A673 (cell line): ENCODE measurements at regions not wholly inside any gene's neighbourhood (a gene's known extent, or its start where the extent isn't known, plus 50 kb on each side); places are given as distances from the start of the nearest gene placed in this dataset.

Experiments used
- BruUV-seq: library from RNA; stranded (reverse); fragments of 400-500 nt; replicated peaks from 2 replicates; lab custom pipeline; 2021; lab: Mats Ljungman, UMichigan
- CTCF ChIA-PET: fragments of 300-600 bp; sonication (Branson Sonifier 250); formaldehyde crosslinking; loops from one replicate; lab custom pipeline; 2022; ENCODE audit warnings: antibody characterized with exemption; lab: Charles Lee
- POLR2A ChIA-PET: fragments of 300-600 bp; sonication (Branson Sonifier 250); formaldehyde crosslinking; loops from one replicate; lab custom pipeline; 2022; ENCODE audit warnings: antibody characterized with exemption; ENCODE audit not compliant: low non-redundant PET; lab: Charles Lee
- DNase-seq: peaks from one replicate; pipeline ENCODE4 v3.0.0-alpha.2; 2015; ENCODE audit warnings: low spot score
- H3K27ac ChIP-seq: fragments of 200-600 bp; sonication (generic); 2 replicates; pipeline ENCODE4 v1.5.1; 2016; ENCODE audit warnings: mixed run types, low read depth, mild to moderate bottlenecking, mixed read lengths, antibody characterized with exemption, low read length; ENCODE audit not compliant: poor library complexity, severe bottlenecking
- H3K27me3 ChIP-seq: fragments of 200-600 bp; sonication (generic); replicated peaks from 2 replicates; pipeline ENCODE4 v1.6.1; 2017; ENCODE audit warnings: mixed run types, low read depth, mild to moderate bottlenecking, mixed read lengths, antibody characterized with exemption, low read length; ENCODE audit not compliant: insufficient read depth, poor library complexity
- H3K36me3 ChIP-seq: fragments of 200-600 bp; sonication (generic); 2 replicates; pipeline ENCODE4 v1.6.1; 2016; ENCODE audit warnings: mixed run types, mild to moderate bottlenecking, mixed read lengths, antibody characterized with exemption, low read length; ENCODE audit not compliant: insufficient read depth, poor library complexity, severe bottlenecking
- H3K4me1 ChIP-seq: fragments of 200-600 bp; sonication (generic); 2 replicates; pipeline ENCODE4 v1.6.1; 2017; ENCODE audit warnings: mixed run types, mild to moderate bottlenecking, mixed read lengths, antibody characterized with exemption, low read length; ENCODE audit not compliant: insufficient read depth, poor library complexity, severe bottlenecking
- H3K4me3 ChIP-seq: fragments of 200-600 bp; sonication (generic); 2 replicates; pipeline ENCODE4 v1.5.1; 2016; ENCODE audit warnings: low read depth, mixed run types, mild to moderate bottlenecking, mixed read lengths, low read length; ENCODE audit not compliant: poor library complexity, severe bottlenecking
- H3K9me3 ChIP-seq: fragments of 200-600 bp; sonication (generic); 2 replicates; pipeline ENCODE4 v1.6.1; 2016; ENCODE audit warnings: mixed run types, low read depth, mild to moderate bottlenecking, mixed read lengths, antibody characterized with exemption, low read length; ENCODE audit not compliant: poor library complexity, severe bottlenecking
- EZH2 ChIP-seq: fragments of 200-600 bp; sonication (generic); IDR thresholded peaks from 2 replicates; pipeline ENCODE4 v1.6.1; 2017; ENCODE audit warnings: borderline replicate concordance, low read depth, mild to moderate bottlenecking, mixed read lengths, antibody characterized with exemption, low read length; ENCODE audit not compliant: poor library complexity, severe bottlenecking
- intact Hi-C: fragments of 100-400 bp; cut with micrococcal nuclease; formaldehyde crosslinking; loops from one replicate; pipeline ENCODE4 v1.10.0; 2022; ENCODE audit not compliant: unreplicated experiment
- TF ChIP-seq, protein P1 (sequence below): fragments of 300-800, 200-600 bp; sonication (generic); conservative IDR thresholded peaks from 2 replicates; pipeline ENCODE4 v1.5.1; 2017; ENCODE audit warnings: low read depth, mild to moderate bottlenecking, antibody characterized with exemption, low read length, moderate library complexity, mixed read lengths

DNA sequence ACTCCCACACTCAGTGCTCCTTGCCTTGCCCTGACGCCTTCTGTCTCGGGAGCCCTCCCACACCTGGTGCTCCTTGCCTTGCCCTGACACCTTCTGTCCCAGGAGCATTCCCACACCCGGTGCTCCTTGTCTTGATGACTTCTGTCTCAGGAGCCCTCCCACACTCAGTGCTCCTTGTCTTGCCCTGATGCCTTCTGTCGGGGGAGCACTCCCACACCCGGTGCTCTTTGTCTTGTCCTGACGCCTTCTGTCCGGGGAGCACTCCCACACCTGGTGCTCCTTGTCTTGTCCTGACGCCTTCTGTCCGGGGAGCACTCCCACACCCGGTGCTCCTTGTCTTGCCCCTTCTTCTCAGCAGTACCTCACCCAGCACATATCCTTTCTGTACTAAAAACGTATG lies 207.2 kb upstream of the ADARB2 start:
- no peaks in the 10 kb centered on the region for H3K9me3 ChIP-seq
- ChIA-PET POLR2A (no interaction called here), CTCF (no interaction called here)
- H3K36me3 ChIP-seq = no peaks in the 10 kb centered on the region
- intact Hi-C loops = no loop called here
- no peaks in the 10 kb centered on the region for H3K4me1 ChIP-seq
- DNase-seq = no peak
- no peak overlapping the region for H3K27ac ChIP-seq
- no peak for TF ChIP-seq EZH2
- TF ChIP-seq, protein P1, sequence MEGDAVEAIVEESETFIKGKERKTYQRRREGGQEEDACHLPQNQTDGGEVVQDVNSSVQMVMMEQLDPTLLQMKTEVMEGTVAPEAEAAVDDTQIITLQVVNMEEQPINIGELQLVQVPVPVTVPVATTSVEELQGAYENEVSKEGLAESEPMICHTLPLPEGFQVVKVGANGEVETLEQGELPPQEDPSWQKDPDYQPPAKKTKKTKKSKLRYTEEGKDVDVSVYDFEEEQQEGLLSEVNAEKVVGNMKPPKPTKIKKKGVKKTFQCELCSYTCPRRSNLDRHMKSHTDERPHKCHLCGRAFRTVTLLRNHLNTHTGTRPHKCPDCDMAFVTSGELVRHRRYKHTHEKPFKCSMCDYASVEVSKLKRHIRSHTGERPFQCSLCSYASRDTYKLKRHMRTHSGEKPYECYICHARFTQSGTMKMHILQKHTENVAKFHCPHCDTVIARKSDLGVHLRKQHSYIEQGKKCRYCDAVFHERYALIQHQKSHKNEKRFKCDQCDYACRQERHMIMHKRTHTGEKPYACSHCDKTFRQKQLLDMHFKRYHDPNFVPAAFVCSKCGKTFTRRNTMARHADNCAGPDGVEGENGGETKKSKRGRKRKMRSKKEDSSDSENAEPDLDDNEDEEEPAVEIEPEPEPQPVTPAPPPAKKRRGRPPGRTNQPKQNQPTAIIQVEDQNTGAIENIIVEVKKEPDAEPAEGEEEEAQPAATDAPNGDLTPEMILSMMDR = no peak
- no TSS peak for BruUV-seq
- H3K4me3 ChIP-seq = no peak overlapping the region
- H3K27me3 ChIP-seq = peaks cover 9% of the 10 kb centered on the region

DNA sequence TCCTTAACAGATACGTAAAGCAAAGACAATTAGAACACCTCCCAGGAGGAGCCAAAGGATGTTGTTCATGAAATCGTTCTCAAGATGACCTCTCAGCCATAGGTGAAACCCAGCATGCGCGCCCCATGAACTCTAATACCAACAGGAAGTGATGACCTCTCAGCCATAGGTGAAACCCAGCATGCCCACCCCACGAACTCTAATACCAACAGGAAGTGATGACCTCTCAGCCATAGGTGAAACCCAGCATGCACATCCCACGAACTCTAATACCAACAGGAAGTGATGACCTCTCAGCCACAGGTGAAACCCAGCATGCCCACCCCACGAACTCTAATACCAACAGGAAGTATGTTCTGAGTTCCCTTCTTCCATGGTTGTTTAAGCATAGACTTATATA lies 205.2 kb upstream of the ADARB2 start:
- Histone ChIP-seq H3K27me3 (no peaks in the 10 kb centered on the region), H3K9me3 (no peaks in the 10 kb centered on the region), H3K36me3 (no peaks in the 10 kb centered on the region), H3K4me1 (no peaks in the 10 kb centered on the region), H3K4me3 (no peak overlapping the region), H3K27ac (no peak overlapping the region)
- intact Hi-C loops = no loop called here
- no peak for DNase-seq
- ChIA-PET POLR2A (no interaction called here), CTCF (no interaction called here)
- TF ChIP-seq EZH2 = no peak
- TF ChIP-seq, protein P1 = no peak
- no TSS peak for BruUV-seq

DNA sequence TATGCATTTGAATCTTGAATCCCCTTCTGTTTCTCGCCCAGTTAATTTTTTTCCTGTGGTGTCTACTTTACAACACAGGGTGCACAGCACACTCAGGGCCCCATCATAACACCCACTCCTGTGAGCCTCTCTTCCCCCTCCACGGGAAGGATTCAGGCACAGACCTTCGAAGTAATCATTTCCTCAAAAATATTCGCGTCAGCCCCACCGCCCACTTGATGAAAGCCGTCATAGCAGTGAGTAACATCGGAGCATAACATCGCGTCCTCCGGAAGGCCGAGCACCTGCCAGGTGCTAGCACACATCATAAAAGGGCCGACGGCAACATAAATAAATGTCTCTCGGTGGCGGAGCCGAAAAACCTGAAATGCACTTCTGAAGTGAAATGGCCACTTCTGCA lies 201.7 kb upstream of the ADARB2 start:
- no TSS peak for BruUV-seq
- H3K27ac ChIP-seq = no peak overlapping the region
- CTCF ChIA-PET = no interaction called here
- H3K9me3 ChIP-seq = no peaks in the 10 kb centered on the region
- POLR2A ChIA-PET = no interaction called here
- H3K4me3 ChIP-seq = no peak overlapping the region
- H3K4me1 ChIP-seq = no peaks in the 10 kb centered on the region
- H3K36me3 ChIP-seq = no peaks in the 10 kb centered on the region
- TF ChIP-seq, protein P1 = no peak
- TF ChIP-seq EZH2 = no peak
- no peaks in the 10 kb centered on the region for H3K27me3 ChIP-seq
- DNase-seq = no peak
- intact Hi-C loops = no loop called here
